ENCODE measurements at regions not wholly inside any gene's neighbourhood (a gene's known extent, or its start where the extent isn't known, plus 50 kb on each side); places are given as distances from the start of the nearest gene placed in this dataset.
"Not testable (repeated sequence)": the region's sequence is repeated elsewhere in the genome, so short reads cannot be mapped to it uniquely, and the experiment has no call there.

DNA sequence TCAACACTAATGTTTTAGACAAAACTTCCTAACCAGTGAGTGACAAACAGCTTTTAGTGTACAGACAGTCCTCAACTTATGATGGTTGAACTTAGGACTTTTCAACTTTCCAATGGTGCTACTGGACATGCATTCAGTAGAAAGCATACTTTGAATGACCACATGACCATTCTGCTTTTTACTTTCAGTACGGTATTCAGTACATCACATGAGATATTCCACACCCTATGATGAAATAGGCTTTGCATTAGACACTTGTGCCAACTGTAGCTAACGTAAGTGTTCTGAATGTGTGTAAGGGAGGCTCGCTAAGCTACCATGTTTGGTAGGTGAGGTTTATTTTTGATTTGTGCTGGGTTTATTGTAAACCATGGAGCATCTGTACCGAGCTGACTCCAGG is 113.7 kb downstream of the WNT7A start:
- no peak for DNase-seq

DNA sequence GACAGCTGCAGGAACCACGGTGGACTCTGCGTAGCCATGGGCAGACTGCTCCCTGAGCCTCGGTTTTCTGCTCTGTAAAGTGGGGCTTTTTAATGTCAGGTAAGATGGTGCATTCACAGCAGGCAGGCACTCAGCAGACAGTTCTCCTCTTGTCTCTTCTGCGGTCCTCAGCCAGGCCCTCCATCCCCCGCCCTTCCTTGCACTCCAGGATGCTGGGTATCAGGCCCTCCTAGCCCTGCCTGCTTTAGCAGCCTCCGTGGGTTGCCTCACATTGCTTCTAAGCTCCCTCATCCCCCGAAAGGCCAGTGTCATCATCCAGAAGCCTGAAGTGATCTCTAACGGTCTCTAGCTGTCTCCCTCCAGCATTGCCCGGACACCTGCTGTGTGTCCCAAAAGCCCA is 115.7 kb downstream of the WNT7A start:
- DNase-seq: no peak

DNA sequence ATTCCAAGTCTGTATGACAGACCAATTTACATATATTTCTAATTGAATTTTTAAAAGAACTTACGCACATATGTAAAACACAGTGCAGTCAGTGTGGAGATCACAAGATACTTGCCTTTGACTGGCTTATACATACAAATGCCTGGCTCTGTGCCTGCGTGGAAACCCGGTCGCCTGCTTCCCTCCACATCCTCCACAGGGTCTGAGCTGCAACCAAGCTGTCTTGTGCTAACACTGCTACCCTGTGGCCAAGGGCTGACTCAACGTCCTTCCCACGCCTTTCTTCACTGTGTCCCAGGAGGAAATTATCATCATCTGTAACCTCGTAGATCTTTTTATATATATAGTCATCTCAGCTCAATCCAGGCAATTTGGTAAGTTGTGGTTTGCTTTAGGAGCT is 117.0 kb downstream of the WNT7A start:
- DNase-seq: no peak

DNA sequence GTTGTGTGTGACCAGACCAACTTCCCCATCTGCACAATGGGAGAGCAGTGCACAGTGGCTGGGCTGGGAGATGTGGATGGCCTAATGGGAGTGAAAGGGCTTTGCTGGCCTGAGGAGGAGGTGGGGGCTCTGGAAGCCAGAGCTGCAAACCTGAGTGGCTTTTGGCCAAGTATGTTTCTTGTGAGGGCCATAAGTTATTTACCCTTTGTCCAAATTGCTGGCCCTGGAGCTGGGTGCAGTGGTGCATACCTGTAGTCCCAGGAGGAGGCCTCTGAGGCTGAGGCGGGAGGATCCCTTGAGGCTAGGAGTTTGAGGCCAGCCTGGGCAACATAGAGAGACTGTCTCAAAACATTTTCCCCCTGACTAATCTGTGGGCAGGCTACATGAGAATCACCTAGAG is 129.1 kb downstream of the WNT7A start:
- DNase-seq: no peak

DNA sequence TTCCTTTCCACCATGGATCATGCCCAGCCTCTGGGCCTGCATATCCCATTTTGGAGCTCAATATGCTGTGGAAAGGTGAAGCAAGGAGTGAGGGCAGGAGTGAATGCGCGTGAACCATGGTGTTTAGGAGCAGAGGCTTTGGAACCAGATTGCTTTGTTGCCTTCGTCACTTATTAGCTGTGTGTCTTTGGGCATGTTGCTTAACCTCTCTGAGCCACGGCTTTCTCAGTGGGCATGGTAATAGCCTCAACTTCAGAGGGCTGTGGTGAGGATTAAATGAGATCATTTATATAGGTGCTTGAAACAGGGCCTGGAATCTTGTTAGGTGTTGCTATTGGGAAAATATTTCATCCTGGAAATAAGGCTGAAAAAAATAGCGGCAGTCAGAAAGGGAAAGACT is 129.7 kb downstream of the WNT7A start:
- DNase-seq: no peak

DNA sequence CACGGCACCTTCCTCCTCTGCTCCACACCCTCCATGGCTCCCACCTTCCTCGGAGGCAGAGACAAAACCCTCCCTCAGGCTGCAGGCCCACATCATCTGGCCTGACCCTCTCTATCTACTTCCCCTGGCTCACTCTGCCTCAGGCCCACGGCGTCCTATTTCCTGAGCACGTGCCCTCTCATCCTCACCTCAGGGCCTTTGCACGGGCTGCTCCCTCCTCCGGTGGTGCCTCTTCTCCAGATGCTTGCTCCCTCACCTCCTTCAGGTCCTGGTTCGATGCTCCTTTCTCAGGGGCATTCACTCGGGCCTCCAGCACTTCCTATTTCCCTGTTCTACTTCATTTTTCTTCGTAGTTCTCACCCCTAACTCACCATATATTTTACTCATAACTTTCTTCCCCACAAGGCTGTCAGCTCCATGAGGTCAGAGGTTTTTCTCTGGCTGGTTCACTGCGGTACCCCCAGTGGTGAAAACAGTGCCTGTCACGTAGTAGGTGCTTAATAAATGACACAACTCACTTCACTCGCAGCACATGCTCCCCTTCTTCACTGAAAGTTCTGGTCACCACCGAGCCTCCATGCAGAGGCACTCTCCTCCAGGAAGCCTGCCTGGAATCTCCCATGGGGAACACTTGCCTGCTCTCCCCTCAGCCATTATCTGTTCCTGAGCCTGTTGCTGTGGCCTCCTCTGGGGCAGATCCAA is 130.7 kb downstream of the WNT7A start:
- DNase-seq: no peak

DNA sequence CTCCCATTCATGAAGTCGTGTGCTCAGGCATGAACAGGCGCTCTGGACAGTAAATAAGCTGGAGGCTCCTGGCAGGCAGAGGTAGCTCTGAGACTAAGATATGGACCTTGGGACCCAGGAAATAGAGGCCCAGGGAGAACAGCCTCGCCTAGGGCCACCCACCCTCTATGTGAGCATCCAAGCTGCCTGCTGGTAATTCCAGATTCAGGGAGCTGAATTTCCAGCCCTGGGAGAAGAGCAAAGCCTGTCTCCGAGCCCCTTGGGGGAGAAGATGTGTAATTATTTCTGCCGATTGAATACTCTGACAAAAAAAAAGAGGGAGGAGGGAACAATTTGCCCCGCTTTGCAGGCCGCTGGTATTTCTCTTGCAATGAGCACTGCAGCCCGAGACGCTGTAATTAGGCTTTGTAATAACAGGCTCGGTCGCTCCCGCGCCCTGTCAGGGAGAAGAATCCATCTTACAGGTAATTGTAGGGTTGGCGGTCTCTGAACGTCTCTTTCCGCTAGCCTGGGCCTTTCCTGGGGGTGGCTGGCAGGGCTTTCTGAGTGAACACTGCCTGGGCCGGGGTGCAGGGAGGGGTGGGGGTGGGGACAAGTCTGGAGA is 131.5 kb downstream of the WNT7A start:
- no peak for DNase-seq

DNA sequence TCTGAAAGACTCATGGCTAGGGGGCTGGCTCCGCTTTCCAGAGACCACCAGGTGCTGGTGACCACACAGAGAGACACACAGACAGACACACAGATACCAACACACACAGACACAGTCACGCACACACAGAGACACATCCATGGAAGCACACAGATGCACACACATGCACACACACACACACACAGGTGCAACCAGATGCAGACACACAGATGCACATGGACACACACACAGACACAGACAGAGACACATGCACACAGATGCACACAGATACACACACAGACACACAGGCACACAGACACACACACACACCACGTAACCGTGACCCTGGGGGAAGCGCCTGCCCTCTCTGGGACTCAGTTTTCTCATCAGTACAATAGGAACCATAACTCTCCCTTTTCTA is 132.2 kb downstream of the WNT7A start:
- no peak for DNase-seq

DNA sequence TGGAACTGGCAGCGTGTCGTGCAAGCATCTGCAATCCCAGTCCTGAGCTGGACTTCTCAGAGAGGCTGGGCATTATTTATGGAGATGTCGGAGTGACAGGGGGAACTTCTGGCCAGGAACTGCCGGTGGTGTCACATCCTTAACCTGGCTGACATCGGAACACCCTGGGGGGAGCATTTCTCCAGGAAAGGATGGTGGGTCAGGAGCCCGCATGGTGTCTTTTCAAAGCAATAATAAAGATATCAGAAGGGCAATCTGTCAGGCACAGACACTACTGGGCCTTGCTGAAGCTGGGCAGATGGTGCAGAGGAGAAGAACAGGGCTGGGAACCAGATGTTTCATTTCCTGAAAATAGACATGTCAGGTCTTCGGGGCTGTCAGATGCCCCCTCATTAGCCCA is 133.5 kb downstream of the WNT7A start:
- DNase-seq: no peak

DNA sequence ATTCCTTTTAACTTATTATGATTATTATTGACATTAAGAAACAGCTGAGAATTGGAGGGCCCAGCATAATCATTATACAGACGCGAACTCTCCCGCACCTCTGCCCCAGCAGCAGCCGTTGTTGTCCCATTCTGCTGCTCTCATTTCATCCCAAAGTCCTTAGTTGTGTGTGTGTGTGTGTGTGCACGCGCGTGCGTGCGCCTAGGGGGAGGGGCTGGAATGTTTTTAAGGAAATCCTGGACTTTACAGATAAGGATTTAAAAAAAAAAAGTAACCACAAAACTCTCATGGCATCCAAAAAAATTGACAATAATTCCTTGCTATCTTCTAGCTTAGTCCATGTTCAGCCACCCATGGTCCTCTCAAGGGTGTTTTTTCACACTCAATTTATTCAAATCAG is 134.2 kb downstream of the WNT7A start:
- no peak for DNase-seq

DNA sequence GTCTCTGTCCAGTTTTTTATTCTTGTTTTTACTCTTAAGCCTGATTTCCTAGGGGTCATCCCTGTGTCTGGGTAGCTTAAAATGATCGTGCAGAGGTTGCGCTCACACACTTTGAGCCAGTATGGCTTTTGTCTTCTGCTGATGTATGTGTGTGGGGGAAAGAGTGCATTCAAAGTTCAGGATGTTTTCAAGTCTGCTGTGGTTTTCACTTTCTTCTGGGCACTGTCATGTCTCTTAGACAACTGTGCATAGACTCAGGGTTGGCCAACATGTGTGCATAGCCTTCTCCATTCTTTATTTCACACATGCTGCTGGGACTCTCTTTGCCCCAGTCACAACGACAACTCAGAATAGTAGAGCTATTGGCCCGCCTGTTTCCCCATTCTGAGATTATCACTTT is 139.1 kb downstream of the WNT7A start:
- no peak for DNase-seq

DNA sequence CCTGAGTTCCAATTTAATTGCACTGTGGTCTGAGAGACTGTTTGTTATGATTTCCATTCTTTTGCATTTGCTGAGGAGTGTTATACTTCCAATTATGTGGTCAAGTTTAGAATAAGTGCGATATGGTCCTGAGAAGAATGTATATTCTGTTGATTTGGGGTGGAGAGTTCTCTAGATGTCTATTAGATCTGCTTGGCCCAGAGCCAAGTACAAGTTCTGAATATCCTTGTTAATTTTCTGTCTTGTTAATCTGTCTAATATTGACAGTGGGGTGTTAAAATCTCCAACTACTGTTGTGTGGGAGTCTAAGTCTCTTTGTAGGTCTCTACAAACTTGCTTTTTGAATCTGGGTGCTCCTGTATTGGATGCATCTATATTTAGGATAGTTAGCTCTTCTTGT is 146.1 kb downstream of the WNT7A start:
- DNase-seq: not testable (repeated sequence)

DNA sequence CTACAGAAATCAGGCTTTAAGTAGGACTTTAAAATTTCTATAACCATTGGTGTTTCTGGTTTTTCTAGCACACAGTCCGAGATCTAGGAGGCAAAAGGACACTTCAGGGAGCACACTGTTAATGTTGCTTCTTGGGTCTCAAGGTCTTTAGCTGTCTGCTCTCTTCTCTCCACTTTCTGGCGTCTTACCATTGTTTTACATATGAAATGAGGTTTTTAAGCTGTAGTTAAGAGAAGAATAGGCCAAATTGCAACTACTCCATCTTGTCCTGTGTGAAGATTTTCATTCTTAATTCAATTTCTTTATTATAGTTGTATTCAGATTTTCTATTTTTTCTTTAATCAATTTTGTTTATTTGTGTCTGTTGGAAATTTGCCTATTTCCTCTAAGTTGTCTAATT is 151.4 kb downstream of the WNT7A start:
- DNase-seq: no peak

DNA sequence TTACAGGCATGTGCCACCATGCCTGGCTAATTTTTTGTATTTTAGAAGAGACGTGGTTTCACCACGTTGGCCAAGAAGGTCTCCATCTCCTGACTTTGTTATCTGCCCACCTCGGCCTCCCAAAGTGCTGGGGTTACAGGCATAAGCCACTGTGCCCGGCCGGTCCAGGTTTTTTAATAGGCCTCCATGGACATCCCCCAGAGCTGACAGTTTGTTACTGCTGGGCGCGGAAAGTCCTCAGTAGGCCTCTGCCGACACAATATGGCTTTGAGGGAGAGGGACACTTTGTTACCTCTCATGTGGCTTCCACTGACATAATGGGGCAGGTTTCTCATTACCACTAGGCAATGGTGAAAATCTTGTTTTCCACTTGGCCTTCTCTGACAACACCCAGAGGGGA is 152.0 kb downstream of the WNT7A start:
- DNase-seq: no peak

DNA sequence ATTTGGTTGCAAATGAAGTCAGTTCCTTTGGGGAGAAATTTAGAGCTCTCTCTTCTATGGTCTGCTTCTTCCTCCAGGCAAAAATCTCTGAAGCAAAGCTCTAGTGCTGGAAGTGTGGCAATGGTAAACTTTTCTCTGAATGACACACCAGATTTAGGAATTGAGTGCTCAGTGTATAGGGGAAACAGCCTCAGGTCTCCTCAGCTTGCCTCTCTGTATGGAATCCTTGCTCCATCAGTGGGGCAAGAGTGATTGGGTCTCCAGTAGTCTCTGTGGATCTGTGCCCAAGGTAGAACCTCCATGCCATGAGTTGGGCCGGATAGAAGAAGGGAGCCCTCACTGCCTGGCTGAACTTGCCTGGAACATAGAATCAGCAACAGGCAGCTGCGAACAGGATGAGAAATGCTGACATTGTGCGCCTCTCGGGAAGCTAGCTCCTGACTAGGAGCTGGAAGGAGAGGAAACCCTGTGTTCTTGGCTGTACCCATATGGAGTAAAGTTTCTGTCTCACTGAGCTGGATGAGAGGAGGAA is 156.1 kb downstream of the WNT7A start:
- DNase-seq: no peak

DNA sequence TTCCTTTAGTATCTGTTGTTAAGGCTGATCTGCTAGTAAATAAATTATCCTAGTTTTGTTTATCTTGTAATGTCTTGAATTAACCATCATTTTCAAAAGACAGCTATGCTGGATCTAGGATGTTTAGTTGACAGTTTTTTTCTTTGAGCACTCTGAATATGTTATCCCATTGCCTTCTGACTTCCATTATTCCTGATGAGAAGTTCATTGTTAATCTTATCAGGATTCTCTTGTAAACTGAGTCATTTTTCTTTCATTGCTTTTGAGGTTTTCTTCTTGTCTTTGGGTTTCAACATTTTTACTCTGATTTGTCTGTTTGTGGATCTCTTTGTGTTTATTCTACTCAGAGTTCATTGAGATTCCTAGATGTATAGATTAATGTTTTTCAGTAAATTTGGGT is 157.7 kb downstream of the WNT7A start:
- no peak for DNase-seq

DNA sequence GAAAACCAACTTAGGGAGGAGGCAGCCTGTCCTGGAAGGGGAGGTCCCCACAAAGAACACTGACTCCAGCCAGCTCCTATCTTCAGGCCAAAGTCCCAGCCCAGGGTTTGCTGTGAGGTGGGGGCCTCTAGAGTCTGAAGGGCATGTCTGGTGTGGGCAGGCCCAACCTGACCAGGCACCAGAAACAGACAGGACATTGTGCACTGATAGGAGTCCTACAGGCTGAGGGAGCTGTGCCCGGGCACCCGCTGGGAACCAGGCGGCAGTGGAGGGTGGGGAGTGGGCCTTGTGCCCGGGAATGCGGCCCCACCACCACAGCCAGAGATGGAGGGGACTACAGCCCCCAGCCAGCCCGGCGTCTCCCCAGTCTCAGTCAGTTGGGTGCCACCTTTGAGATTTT is 161.4 kb downstream of the WNT7A start:
- no peak for DNase-seq

DNA sequence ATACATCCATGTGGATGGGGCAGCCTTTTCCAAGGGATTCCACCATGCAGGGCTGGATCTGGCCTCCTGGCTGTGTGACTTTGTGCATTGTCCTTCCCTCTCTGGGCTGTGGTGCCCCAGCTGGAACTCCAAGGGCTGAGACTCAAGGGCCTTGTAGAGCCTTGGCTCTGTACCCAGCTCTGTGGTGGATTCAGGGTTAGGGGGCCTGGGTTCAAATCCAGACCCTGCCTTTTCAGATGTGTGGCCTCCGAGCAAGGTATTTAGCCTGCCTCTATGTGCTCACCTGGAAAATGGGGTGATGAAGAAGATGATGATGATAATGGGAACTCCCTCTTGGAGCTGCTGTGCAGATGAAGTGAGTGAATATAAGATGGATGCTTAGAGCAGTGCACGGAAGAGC is 161.9 kb downstream of the WNT7A start:
- DNase-seq: no peak

DNA sequence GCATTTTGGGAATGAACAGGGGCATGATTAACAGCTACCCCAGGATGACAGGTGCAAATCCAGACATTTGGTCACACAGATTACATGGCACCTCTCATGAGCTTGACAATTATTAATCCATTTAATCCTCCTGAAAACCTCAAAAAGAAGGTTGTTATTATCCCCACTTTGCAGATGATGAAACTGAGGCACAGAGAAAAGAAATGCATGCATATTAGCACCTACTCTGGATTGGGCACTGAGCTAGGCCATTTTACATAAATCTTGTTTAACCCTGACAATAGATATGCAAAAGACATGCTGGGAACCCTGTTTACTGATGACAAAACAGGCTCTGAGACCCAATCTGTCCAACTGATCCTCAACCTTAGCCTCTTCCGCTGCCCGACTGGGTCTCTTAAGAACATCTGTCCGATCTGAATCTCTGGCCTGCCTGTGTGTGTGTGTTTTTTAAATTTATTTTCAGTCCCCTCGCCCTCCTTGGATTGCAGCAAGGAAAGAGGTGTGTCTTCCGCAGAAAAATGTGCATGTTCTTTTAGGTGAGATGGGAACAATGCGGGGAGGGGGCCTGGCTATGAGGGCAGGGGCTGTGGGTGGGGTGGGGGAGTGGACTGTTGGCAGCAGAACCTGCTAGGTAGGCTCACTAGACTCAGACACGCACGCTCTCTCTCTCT is 162.5 kb downstream of the WNT7A start:
- no peak for DNase-seq

DNA sequence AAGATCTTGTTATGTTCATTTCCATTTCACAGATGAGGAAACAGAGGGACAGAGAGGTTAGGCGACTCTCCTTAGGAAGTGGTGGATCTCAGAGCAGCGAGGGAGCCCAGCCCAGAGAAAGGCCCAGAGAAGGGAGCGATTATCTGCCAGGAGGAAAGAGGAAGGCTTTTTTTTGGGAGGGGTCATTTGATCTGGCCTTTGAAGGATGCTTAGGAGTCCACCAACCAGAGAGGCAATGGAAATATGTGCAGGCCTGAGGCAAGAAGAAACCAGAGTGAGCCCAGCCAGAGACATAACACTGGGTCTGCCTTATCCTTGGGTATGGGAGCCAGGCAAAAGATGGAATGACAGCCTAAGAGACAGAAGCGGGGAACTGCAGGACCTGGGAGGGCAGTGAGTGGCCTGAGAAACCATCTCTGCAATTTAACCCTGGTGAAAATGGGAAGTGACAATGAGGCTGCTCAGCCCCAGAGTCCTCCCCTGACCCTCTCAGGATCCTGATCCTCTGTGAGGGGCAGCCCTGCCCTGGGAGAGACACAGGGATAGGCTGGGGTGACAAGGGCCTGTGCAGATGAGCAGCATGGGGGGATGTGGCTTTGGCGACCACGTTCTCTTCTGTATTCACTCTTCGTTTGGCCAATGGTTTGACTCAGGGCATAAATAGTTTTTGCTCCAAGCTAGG is 163.2 kb downstream of the WNT7A start:
- no peak for DNase-seq

DNA sequence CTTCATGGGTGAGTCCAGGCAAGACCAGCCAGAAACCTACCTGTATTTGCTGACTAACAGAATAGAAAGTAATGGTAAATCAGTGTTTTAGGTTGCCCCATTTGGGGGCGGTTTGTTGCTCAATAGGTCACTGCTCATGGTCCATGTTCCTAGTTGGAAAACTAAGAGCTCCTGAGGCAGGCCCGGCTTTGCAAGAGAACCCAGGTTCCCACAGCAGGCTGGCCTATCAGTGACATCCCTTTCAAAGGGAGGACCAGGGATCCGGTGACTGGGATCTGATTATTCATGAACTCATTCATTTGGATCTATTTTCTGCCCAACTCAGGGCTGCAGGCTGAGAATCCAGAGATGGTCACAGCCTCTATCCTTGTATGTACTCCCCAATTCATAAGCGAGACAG is 163.9 kb downstream of the WNT7A start:
- DNase-seq: no peak

DNA sequence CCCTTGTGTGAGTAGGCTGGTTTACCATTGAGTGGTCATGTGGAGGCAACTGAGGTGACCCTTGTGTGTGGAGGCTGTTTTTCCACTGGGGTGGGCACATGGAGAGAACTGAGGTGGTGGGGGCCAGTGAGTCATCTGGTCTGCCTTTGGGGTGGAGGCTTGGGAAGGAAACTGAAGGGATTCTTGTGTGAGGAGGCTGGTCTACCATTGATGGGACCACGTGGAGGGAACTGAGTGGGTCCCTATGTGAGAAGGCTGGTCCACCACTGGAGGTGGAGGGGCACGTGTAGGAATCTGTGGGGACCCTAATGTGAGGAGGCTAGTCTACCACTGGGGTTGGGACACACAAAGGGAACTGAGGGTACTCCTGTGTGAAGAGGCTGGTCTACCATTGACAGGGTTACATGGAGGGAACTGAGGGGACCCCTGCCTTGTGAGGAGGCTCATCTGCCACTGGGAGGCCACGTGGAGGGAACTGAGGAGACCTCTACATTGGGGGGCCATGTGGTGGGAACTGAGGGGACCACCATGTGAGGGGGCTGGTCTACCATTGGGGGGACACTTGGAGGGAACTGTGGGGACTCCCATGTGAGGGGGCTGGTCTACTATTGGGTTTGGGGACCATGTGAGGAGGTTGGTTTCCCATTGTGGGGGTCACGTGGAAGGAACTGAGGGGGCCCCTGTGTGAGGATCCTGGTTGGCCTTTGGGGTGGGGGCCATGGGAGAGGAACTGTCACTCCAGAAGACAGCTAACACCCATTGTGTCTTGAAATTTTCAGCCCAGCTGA is 164.5 kb downstream of the WNT7A start:
- no peak for DNase-seq

Data from SHP77 (cell line).